ENCODE measurements at regions not wholly inside any gene's neighbourhood (a gene's known extent, or its start where the extent isn't known, plus 50 kb on each side); places are given as distances from the start of the nearest gene placed in this dataset.

DNA sequence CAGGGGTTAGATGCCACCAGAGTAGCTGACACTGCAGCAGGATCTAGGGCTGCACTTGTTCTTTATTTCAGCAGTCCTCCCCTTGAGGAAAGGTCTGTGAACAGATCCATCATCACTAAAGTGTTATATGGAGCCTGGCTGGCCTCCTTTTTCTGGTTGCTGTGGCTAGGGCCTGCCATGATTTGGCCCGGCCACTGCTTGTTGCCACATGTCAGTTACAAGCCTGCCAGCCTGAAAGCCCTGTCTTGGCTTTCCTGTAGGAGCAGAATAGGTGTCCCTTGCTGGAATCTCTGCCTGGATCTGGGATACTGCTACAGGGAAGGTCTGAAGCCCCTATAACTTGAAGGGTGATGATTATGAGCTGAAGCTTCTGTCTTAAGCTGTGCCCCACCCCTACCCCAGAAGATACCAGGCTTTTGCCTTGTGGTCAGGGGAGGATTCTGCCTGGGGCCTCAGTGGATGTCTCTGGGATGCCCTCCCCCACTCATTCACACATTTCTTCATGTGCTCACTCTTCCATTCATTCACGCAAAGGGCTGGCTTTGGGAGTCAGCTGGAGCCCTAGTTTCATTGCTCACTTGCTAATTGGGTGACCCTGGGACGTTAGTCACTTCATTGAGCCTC is 64.7 kb downstream of the NDUFS5 start:
- no peak overlapping the region for H3K4me3 ChIP-seq (replicated peaks; ENCODE audit: low read depth, low read length)
- no peak for TF ChIP-seq CTCF (IDR thresholded peaks at IDR 0.05; ENCODE audit: low read depth, low read length, missing control alignments)
- no peak for DNase-seq (ENCODE audit: extremely low read depth, low read depth)

DNA sequence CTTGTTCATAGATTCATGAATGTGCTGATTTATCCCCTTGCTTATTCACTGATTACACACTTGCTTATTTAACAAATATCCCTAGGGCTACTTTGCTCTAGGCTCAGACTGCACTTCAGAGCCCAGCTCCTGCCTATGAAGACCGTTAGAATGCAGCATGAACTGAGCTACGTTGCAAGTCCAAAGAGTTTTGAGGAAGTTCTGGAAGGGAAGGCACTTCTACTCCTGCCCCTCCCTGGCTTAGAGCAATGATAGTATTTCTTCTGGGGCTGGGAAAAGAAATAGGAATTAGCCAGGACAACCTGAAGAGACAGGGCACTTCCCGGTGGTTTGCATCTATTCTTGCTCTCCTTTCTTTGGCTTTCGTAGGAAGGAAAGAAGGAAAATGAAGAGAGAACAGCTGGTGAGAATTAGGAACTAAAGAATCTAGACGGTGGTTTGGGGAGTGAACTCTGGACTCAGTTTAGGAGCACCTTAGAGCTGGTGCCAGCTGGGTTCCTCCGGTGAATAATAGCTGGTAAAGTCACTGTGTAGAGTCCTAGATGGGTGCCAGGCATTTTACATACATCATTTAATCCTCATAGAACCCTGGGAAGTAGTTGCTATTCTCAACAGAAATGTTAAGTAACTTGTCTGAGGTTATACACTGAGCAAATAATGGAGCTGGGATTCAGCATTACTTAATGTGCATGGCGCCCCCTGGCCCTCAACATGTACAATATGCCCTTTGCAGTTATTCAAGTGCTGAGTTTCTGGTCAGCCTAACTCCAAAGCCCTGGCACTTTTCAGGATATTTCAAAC is 65.9 kb downstream of the NDUFS5 start:
- H3K4me3 ChIP-seq (replicated peaks; ENCODE audit: low read depth, low read length): no peak overlapping the region
- no peak for DNase-seq (ENCODE audit: extremely low read depth, low read depth)
- TF ChIP-seq CTCF (IDR thresholded peaks at IDR 0.05; ENCODE audit: low read depth, low read length, missing control alignments): peak; percentile 81

GRCh38 chr1:39094685-39095084 is 68.5 kb downstream of the NDUFS5 start:
- TF ChIP-seq CTCF (IDR thresholded peaks at IDR 0.05; ENCODE audit: low read depth, low read length, missing control alignments): no peak
- no peak for DNase-seq (ENCODE audit: extremely low read depth, low read depth)

GRCh38 chr1:39098546-39099250 is 72.5 kb downstream of the NDUFS5 start:
- no peak overlapping the region for H3K4me3 ChIP-seq (replicated peaks; ENCODE audit: low read depth, low read length)
- peak; percentile 67 for TF ChIP-seq CTCF (IDR thresholded peaks at IDR 0.05; ENCODE audit: low read depth, low read length, missing control alignments)
- DNase-seq (ENCODE audit: extremely low read depth, low read depth): peak; percentile 89

More at GRCh38 chr1:39094685-39095084, 68.5 kb downstream of the NDUFS5 start:
- H3K4me3 ChIP-seq (replicated peaks; ENCODE audit: low read depth, low read length): no peak overlapping the region

- DNase-seq (ENCODE audit: extremely low read depth, low read depth): peak; percentile 78
- peak; percentile 60 for TF ChIP-seq CTCF (IDR thresholded peaks at IDR 0.05; ENCODE audit: low read depth, low read length, missing control alignments)
- H3K4me3 ChIP-seq (replicated peaks; ENCODE audit: low read depth, low read length): 0 out of 2 replicates have a peak overlapping the region, but pooled peaks have one; percentile 4
Measured at GRCh38 chr1:39102537-39103327, 76.6 kb downstream of the NDUFS5 start.

Data from HFF-Myc (cell line).